Colonic mucosa (tissue), 4 donors: ENCODE measurements at regions not wholly inside any gene's neighbourhood (a gene's known extent, or its start where the extent isn't known, plus 50 kb on each side); places are given as distances from the start of the nearest gene placed in this dataset.

Source experiments
- DNase-seq: peaks from one replicate; pipeline ENCODE4 v3.0.0-alpha.2; 2020
- H3K27ac ChIP-seq: fragments of 200-600 bp; one replicate; pipeline ENCODE4 v1.8.0; 2021
- H3K27me3 ChIP-seq: fragments of 200-600 bp; one replicate; pipeline ENCODE4 v1.8.0; 2021
- H3K36me3 ChIP-seq: fragments of 200-600 bp; one replicate; pipeline ENCODE4 v1.8.0; 2021
- H3K4me1 ChIP-seq: fragments of 200-600 bp; one replicate; pipeline ENCODE4 v1.8.0; 2021; ENCODE audit warnings: mild to moderate bottlenecking
- H3K4me3 ChIP-seq: fragments of 200-600 bp; one replicate; pipeline ENCODE4 v1.8.0; 2021
- H3K9ac ChIP-seq, 2 donors: one replicate each; pipeline ENCODE4 v1.7.0; 2013; ENCODE audit warnings: control low read depth in 2 of 2, low read depth in 2 of 2, low read length in 2 of 2
- H3K9me3 ChIP-seq: fragments of 200-600 bp; one replicate; pipeline ENCODE4 v1.8.0; 2021
- CTCF ChIP-seq: fragments of 200-600 bp; IDR thresholded peaks from one replicate; pipeline ENCODE4 v1.8.0; 2022; ENCODE audit warnings: antibody characterized with exemption, mild to moderate bottlenecking
- intact Hi-C: fragments of 100-400 bp; cut with DNase I; formaldehyde crosslinking; loops from one replicate; pipeline ENCODE4 v1.14.1; 2022
- donor health status: healthy.
- donor health status: DM: no; HTN: no; CAD: no.
- donor health status: DM: no; HTN: no; CAD: no.

DNA sequence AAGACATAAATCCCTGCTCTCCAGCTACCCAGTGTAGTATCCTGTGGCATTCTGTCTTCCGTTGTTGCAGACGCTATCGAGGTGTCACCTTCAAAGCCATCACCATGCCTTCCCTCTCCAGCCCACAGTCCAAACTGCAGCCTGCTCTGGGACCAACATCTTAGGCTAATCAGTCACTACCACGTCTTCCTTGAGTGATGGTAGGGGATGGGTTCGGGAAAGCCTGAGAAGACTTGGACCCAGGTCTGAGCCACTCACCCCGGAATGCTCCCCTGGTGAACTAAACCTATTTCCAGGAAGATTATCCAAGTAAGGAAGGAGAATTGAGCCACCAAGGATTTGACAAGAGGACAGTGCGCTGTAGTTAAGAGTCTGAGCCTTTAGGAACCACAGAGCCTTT is 52.9 kb upstream of the IRX1 start:
- Histone ChIP-seq H3K9ac (no peak overlapping the region), H3K27ac (no peak overlapping the region), H3K27me3 (no peaks in the 10 kb centered on the region), H3K9me3 (no peaks in the 10 kb centered on the region), H3K4me3 (no peak overlapping the region), H3K4me1 (no peaks in the 10 kb centered on the region), H3K36me3 (no peaks in the 10 kb centered on the region)
- intact Hi-C loops: no loop called here
- DNase-seq: no peak
- TF ChIP-seq CTCF: no peak

DNA sequence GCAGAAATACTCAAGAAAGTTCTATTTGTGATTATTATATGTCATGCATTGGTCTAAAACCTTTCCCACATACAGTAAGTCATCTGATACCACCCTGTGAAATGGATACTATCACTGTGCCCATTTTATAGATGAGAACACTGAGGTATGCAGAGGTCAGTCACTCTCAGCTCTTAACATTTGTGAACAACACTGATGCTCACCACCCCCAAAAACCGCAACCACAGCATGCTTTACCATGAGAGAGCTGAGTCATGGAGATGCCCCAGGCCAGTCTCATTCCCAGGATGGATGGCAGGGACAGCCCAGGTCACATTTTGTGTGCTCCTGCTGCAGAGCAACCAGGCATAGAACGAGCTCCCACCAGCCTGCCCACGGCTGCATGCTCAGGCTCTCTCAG is 53.5 kb upstream of the IRX1 start:
- Histone ChIP-seq H3K27ac (no peak overlapping the region), H3K9me3 (no peaks in the 10 kb centered on the region), H3K36me3 (no peaks in the 10 kb centered on the region), H3K9ac (no peak overlapping the region), H3K27me3 (no peaks in the 10 kb centered on the region), H3K4me3 (no peak overlapping the region), H3K4me1 (no peaks in the 10 kb centered on the region)
- no peak for DNase-seq
- intact Hi-C loops: no loop called here
- no peak for TF ChIP-seq CTCF

DNA sequence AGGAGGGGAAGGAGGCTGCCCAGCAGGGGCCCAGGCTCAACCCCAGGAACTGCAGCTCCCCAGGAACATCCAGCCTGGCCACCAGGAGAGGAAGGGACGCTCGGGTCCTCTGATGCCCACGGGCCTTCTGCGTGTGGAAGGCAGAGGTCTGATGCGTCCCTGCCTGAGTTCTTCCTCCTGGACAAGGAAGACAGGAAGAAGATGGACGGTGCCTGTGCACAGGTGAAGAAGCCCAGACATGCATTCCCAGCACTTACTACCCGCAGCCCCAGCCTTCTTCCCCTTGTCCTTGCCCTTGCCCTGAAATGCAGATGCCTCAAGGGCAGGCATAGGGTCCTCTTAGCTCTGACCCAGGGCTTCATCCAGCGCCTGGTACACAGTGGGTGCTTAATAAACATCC is 56.7 kb upstream of the IRX1 start:
- no peaks in the 10 kb centered on the region for H3K36me3 ChIP-seq
- no peak overlapping the region for H3K27ac ChIP-seq
- no peaks in the 10 kb centered on the region for H3K27me3 ChIP-seq
- no peaks in the 10 kb centered on the region for H3K4me1 ChIP-seq
- H3K4me3 ChIP-seq: no peak overlapping the region
- no peak for DNase-seq
- H3K9me3 ChIP-seq: no peaks in the 10 kb centered on the region
- no peak for TF ChIP-seq CTCF
- no peak overlapping the region for H3K9ac ChIP-seq
- intact Hi-C loops: loop anchor here (10.0 kb wide), 1 partner anchor 524 kb away; no protein-coding TSS in a partner anchor

DNA sequence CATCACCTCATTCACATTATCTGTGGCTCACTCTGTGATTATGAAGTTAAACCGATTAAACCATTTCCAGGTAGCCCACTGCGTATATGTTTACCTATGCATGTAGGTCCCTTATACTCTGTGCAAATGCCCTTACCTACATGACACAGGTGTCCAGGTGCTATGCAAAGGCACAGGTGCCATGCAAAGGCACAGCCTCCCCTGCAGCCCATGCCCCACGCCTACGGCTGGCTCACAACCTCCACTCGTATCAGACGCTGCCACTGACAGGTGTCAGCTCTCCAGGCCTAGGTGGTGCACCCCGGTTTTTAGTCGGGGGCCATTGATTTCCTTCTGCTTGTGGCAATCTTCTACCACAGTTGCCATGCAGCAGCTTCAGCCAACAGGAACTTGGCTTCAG is 57.7 kb upstream of the IRX1 start:
- H3K9ac ChIP-seq: no peak overlapping the region
- DNase-seq: no peak
- H3K4me1 ChIP-seq: no peaks in the 10 kb centered on the region
- no peaks in the 10 kb centered on the region for H3K27me3 ChIP-seq
- H3K9me3 ChIP-seq: no peaks in the 10 kb centered on the region
- intact Hi-C loops: loop anchor here (10.0 kb wide), 1 partner anchor 523 kb away; no protein-coding TSS in a partner anchor
- no peak overlapping the region for H3K27ac ChIP-seq
- H3K4me3 ChIP-seq: no peak overlapping the region
- no peak for TF ChIP-seq CTCF
- no peaks in the 10 kb centered on the region for H3K36me3 ChIP-seq

DNA sequence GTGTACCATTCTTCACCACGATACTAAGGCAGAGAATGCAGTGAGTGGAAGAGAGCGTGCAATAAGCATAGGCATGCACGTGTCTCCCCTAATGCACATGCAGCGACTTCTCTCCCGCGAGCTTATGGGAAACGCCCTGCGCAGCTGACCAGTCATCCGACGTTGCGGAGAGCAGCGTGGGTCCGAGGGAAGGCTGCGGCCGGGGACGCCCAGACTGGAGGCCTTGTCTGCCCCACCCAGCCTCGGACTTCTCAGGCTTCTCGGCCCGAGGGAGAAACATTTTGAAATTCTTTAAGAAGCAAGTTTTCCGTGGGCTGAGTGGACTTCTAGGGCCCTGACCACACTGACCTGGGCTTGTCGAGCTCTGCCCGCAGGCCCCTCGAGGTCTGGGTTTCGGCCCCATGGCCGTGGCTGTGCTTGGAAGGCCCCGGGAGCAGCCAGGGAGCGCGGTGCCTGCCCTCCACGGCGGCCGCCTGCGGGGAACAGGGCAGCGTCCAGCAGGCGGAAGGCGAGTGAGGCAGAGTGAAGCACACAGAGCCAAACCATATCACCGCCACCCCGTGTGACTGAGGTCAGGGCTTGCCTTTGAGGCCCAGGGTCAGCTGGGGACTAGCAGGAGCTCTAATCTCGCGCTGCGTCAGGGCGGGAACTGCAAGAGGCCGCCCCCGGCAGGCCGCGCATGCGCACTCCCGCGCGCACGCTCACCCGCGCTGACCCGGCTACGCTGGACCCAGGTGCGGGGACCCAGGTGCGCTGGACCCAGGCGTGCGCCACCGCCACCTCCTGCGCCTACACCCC is 60.0 kb upstream of the IRX1 start:
- H3K27ac ChIP-seq: no peak overlapping the region
- no peak for TF ChIP-seq CTCF
- no peaks in the 10 kb centered on the region for H3K4me1 ChIP-seq
- DNase-seq: no peak
- intact Hi-C loops: loop anchor here (10.0 kb wide), 1 partner anchor 521 kb away; no protein-coding TSS in a partner anchor
- no peaks in the 10 kb centered on the region for H3K36me3 ChIP-seq
- no peak overlapping the region for H3K9ac ChIP-seq
- no peak overlapping the region for H3K4me3 ChIP-seq
- H3K9me3 ChIP-seq: no peaks in the 10 kb centered on the region
- no peaks in the 10 kb centered on the region for H3K27me3 ChIP-seq
